Ishikawa (cell line): ENCODE measurements at regions not wholly inside any gene's neighbourhood (a gene's known extent, or its start where the extent isn't known, plus 50 kb on each side); places are given as distances from the start of the nearest gene placed in this dataset.

Experiments used
- CEBPB ChIP-seq: IDR thresholded peaks from 2 replicates; pipeline ENCODE4 v1.6.1; 2012
- CREB1 ChIP-seq: IDR thresholded peaks from 2 replicates; pipeline ENCODE4 v1.6.1; 2012; ENCODE audit warnings: low read depth
- EGR1 ChIP-seq: IDR thresholded peaks from 2 replicates; pipeline ENCODE4 v1.6.1; 2012
- EP300 ChIP-seq: IDR thresholded peaks from 2 replicates; pipeline ENCODE4 v1.6.1; 2012; ENCODE audit warnings: borderline replicate concordance
- FOXM1 ChIP-seq: IDR thresholded peaks from 2 replicates; pipeline ENCODE4 v1.6.1; 2012; ENCODE audit warnings: low read depth, borderline replicate concordance
- NFIC ChIP-seq: IDR thresholded peaks from 2 replicates; pipeline ENCODE4 v1.6.1; 2012
- RAD21 ChIP-seq: IDR thresholded peaks from 2 replicates; pipeline ENCODE4 v1.6.1; 2012; ENCODE audit warnings: low read depth
- REST ChIP-seq: IDR thresholded peaks from 2 replicates; pipeline ENCODE4 v1.6.1; 2012; ENCODE audit warnings: low read depth, mild to moderate bottlenecking
- TAF1 ChIP-seq: IDR thresholded peaks from 2 replicates; pipeline ENCODE4 v1.6.1; 2012; ENCODE audit warnings: low read depth, mild to moderate bottlenecking
- TCF12 ChIP-seq: IDR thresholded peaks from 2 replicates; pipeline ENCODE4 v1.6.1; 2012; ENCODE audit warnings: low read depth
- TEAD4 ChIP-seq: IDR thresholded peaks from 2 replicates; pipeline ENCODE4 v1.6.1; 2012
- YY1 ChIP-seq: IDR thresholded peaks from 2 replicates; pipeline ENCODE4 v1.6.1; 2012; ENCODE audit warnings: low read depth
- ZBTB7A ChIP-seq: IDR thresholded peaks from 2 replicates; pipeline ENCODE4 v1.6.1; 2012; ENCODE audit warnings: low read depth
- TF ChIP-seq, protein P1 (sequence below): IDR thresholded peaks from 2 replicates; pipeline ENCODE4 v1.6.1; 2012
- TF ChIP-seq, protein P2 (sequence below): IDR thresholded peaks from 2 replicates; pipeline ENCODE4 v1.6.1; 2012

GRCh38 chr14:82224610-82225009 lies 691.0 kb upstream of the SEL1L start:
- TF ChIP-seq REST (no peak), FOXM1 (no peak), RAD21 (no peak), TEAD4 (no peak), TAF1 (no peak), NFIC (no peak), EGR1 (no peak), CREB1 (no peak), TCF12 (no peak), CEBPB (no peak), YY1 (no peak), ZBTB7A (no peak), EP300 (no peak)
- TF ChIP-seq, protein P1, sequence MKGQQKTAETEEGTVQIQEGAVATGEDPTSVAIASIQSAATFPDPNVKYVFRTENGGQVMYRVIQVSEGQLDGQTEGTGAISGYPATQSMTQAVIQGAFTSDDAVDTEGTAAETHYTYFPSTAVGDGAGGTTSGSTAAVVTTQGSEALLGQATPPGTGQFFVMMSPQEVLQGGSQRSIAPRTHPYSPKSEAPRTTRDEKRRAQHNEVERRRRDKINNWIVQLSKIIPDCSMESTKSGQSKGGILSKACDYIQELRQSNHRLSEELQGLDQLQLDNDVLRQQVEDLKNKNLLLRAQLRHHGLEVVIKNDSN = no peak
- TF ChIP-seq, protein P2, sequence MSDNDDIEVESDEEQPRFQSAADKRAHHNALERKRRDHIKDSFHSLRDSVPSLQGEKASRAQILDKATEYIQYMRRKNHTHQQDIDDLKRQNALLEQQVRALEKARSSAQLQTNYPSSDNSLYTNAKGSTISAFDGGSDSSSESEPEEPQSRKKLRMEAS = no peak

- TF ChIP-seq, protein P2 = no peak
- TF ChIP-seq EP300 = no peak
- TF ChIP-seq FOXM1 = no peak
- no peak for TF ChIP-seq RAD21
- no peak for TF ChIP-seq TAF1
- TF ChIP-seq REST = no peak
- TF ChIP-seq EGR1 = no peak
- TF ChIP-seq ZBTB7A = no peak
- no peak for TF ChIP-seq TEAD4
- no peak for TF ChIP-seq CEBPB
These were observed 697.1 kb upstream of the SEL1L start for GRCh38 chr14:82230748-82231147.

- TF ChIP-seq EP300 = no peak
- TF ChIP-seq REST = no peak
- no peak for TF ChIP-seq CREB1
- TF ChIP-seq FOXM1 = no peak
- no peak for TF ChIP-seq TCF12
- no peak for TF ChIP-seq NFIC
- no peak for TF ChIP-seq TEAD4
- TF ChIP-seq, protein P1 = no peak
- TF ChIP-seq EGR1 = no peak
- TF ChIP-seq, protein P2 = no peak
- no peak for TF ChIP-seq ZBTB7A
- no peak for TF ChIP-seq YY1
- no peak for TF ChIP-seq CEBPB
- TF ChIP-seq TAF1 = no peak
- TF ChIP-seq RAD21 = no peak
These were observed 705.0 kb upstream of the SEL1L start for GRCh38 chr14:82238649-82239048.

DNA sequence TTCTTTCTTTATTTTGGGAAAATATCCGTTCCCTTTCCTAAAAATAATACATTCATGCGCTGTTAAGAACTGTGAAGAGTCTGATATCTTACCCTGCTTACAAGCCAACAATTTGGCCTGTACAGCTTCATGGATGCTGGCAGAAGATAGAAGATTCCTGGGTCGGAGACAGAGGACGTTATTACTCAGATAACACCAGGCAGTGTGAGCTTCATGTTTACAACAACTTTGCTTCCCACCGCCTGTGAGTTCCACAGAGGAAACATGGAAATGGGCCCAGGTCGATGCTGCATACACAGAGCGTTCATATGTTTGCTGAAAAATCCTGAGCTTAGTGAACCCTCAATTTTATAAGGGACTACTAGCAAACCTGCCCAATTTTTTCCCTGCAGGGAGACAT lies 705.6 kb upstream of the SEL1L start:
- TF ChIP-seq TCF12 = no peak
- no peak for TF ChIP-seq CEBPB
- no peak for TF ChIP-seq CREB1
- no peak for TF ChIP-seq TEAD4

- TF ChIP-seq ZBTB7A (no peak), EGR1 (no peak), REST (no peak), TCF12 (no peak), FOXM1 (no peak), RAD21 (no peak), YY1 (no peak), TAF1 (no peak), CEBPB (no peak), NFIC (no peak)
- TF ChIP-seq, protein P1 = no peak
- TF ChIP-seq, protein P2 = no peak
These were observed 711.1 kb upstream of the SEL1L start for GRCh38 chr14:82244791-82245190.
